ENCODE measurements at regions not wholly inside any gene's neighbourhood (a gene's known extent, or its start where the extent isn't known, plus 50 kb on each side); places are given as distances from the start of the nearest gene placed in this dataset.

DNA sequence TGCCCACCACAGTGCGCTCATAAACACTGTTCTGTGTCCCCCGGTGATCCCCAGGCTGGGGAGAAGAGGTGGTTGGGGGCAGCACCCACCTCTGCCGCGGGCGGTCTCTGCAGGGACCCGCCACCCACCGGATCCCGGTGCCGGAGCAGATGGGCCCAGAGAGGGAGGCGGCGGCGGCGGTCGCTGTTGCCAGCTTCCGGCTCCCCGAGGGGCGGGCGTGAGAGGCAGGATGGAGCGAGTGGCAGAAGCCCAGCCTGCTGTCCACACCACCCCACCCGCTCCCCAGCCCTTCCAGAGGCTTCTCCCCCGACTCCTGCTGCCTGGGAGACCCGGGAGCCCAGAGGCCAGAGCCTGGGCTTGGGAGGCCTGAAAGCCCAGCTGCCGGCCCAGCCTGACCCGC, 142.6 kb upstream of the CIBAR2 start:
- TF ChIP-seq, protein P1, sequence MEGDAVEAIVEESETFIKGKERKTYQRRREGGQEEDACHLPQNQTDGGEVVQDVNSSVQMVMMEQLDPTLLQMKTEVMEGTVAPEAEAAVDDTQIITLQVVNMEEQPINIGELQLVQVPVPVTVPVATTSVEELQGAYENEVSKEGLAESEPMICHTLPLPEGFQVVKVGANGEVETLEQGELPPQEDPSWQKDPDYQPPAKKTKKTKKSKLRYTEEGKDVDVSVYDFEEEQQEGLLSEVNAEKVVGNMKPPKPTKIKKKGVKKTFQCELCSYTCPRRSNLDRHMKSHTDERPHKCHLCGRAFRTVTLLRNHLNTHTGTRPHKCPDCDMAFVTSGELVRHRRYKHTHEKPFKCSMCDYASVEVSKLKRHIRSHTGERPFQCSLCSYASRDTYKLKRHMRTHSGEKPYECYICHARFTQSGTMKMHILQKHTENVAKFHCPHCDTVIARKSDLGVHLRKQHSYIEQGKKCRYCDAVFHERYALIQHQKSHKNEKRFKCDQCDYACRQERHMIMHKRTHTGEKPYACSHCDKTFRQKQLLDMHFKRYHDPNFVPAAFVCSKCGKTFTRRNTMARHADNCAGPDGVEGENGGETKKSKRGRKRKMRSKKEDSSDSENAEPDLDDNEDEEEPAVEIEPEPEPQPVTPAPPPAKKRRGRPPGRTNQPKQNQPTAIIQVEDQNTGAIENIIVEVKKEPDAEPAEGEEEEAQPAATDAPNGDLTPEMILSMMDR (IDR thresholded peaks at IDR 0.05 in 4 of 5, conservative IDR thresholded peaks at IDR 0.05 in 1 of 5), result no peak
- no peak for TF ChIP-seq POLR2A (IDR thresholded peaks at IDR 0.05)
